ENCODE measurements at regions not wholly inside any gene's neighbourhood (a gene's known extent, or its start where the extent isn't known, plus 50 kb on each side); places are given as distances from the start of the nearest gene placed in this dataset.

DNA sequence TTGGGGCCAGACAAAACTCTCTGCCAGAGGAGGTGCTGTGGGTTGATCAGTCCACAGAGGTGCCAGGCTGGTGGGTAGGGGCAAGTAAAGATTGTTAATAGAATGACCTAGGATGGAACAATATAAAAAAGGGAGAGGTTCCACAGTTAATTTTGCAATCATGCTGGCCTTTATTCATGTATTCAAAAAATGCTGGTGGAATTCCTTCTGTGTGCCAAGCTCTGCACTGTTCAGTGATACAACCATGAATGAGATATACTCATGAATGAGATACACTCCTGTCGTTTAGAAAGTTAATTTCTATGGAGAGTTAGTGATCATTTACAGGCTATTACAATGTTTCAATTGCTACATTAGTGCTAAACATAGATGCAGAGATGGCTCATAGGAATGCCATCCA is 252.6 kb upstream of the RMST start:
- no peak for TF ChIP-seq CTCF (IDR thresholded peaks at IDR 0.05; ENCODE audit: control extremely low read depth, extremely low read depth)
- DNase-seq (no peak), ATAC-seq (ENCODE audit: insufficient read depth, low FRiP score) (no peak)
- H3K27ac ChIP-seq (ENCODE audit: low read depth in 1 of 2, low read length in 1 of 2): no peak overlapping the region
- peaks cover 0 to 4% (median 0%) of the 10 kb centered on the region in 4 donors for H3K9me3 ChIP-seq (ENCODE audit: control insufficient read depth in 4 of 4, insufficient read depth in 3 of 4, low read length in 3 of 4)
- H3K36me3 ChIP-seq (ENCODE audit: control insufficient read depth in 4 of 4, insufficient read depth in 4 of 4, low read length in 4 of 4): no peaks in the 10 kb centered on the region
- H3K9ac ChIP-seq (ENCODE audit: insufficient read depth in 1 of 2, low read length in 2 of 2): no peak overlapping the region
- H3K4me1 ChIP-seq (ENCODE audit: control insufficient read depth in 5 of 5, insufficient read depth in 5 of 5, low read length in 5 of 5): no peaks in the 10 kb centered on the region
- H3K27me3 ChIP-seq (ENCODE audit: control insufficient read depth in 3 of 3, insufficient read depth in 3 of 3, low read length in 2 of 3): no peaks in the 10 kb centered on the region
- no peak overlapping the region for H3K4me3 ChIP-seq
- WGBS, 2 donors: 54 to 82% methylated on average over 1 of the region's 1 CpG

- H3K36me3 ChIP-seq (ENCODE audit: control insufficient read depth in 4 of 4, insufficient read depth in 4 of 4, low read length in 4 of 4): no peaks in the 10 kb centered on the region
- no peak for TF ChIP-seq CTCF (IDR thresholded peaks at IDR 0.05; ENCODE audit: control extremely low read depth, extremely low read depth)
- H3K9me3 ChIP-seq (ENCODE audit: control insufficient read depth in 4 of 4, insufficient read depth in 3 of 4, low read length in 3 of 4): peaks cover 0 to 4% (median 0%) of the 10 kb centered on the region in 4 donors
- no peak overlapping the region for H3K27ac ChIP-seq (ENCODE audit: low read depth in 1 of 2, low read length in 1 of 2)
- H3K4me1 ChIP-seq (ENCODE audit: control insufficient read depth in 5 of 5, insufficient read depth in 5 of 5, low read length in 5 of 5): no peaks in the 10 kb centered on the region
- WGBS, 2 donors: 60 to 67% methylated on average over 1 of the region's 1 CpG
- no peak for DNase-seq
- H3K9ac ChIP-seq (ENCODE audit: insufficient read depth in 1 of 2, low read length in 2 of 2): no peak overlapping the region
- no peaks in the 10 kb centered on the region for H3K27me3 ChIP-seq (ENCODE audit: control insufficient read depth in 3 of 3, insufficient read depth in 3 of 3, low read length in 2 of 3)
- no peak overlapping the region for H3K4me3 ChIP-seq
- no peak for ATAC-seq (ENCODE audit: insufficient read depth, low FRiP score)
These were observed 251.1 kb upstream of the RMST start for GRCh38 chr12:97211416-97211930.

GRCh38 chr12:97216848-97217247 is 245.8 kb upstream of the RMST start:
- ATAC-seq (ENCODE audit: insufficient read depth, low FRiP score): no peak
- Histone ChIP-seq H3K9me3 (ENCODE audit: control insufficient read depth in 4 of 4, insufficient read depth in 3 of 4, low read length in 3 of 4) (peaks cover 0 to 4% (median 0%) of the 10 kb centered on the region in 4 donors), H3K27ac (ENCODE audit: low read depth in 1 of 2, low read length in 1 of 2) (no peak overlapping the region), H3K27me3 (ENCODE audit: control insufficient read depth in 3 of 3, insufficient read depth in 3 of 3, low read length in 2 of 3) (no peaks in the 10 kb centered on the region), H3K4me3 (no peak overlapping the region), H3K9ac (ENCODE audit: insufficient read depth in 1 of 2, low read length in 2 of 2) (no peak overlapping the region), H3K4me1 (ENCODE audit: control insufficient read depth in 5 of 5, insufficient read depth in 5 of 5, low read length in 5 of 5) (no peaks in the 10 kb centered on the region), H3K36me3 (ENCODE audit: control insufficient read depth in 4 of 4, insufficient read depth in 4 of 4, low read length in 4 of 4) (no peaks in the 10 kb centered on the region)
- TF ChIP-seq CTCF (IDR thresholded peaks at IDR 0.05; ENCODE audit: control extremely low read depth, extremely low read depth): no peak
- no peak for DNase-seq
- WGBS, 2 donors: 81 to 92% methylated on average over 1 of the region's 1 CpG

DNA sequence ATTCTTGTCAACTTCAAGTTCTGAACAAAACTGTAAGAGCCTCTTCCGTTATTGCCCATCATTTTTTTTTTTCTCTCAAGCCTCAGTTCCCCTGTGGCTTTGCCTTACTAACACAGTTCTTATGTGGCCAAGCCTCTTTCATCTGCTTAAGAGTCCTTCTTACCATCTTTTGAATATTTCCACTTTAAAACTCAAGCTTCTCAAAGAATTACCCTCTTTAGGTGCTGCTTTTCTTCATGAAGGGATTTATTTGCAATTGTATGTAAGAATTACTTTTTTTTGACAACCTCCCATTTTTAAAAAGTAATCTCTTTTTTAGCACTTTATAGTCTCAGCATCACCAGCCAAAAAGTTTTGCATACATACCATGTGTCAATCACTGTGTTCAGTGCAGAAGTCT is 240.2 kb upstream of the RMST start:
- TF ChIP-seq CTCF (IDR thresholded peaks at IDR 0.05; ENCODE audit: control extremely low read depth, extremely low read depth): no peak
- H3K9ac ChIP-seq (ENCODE audit: insufficient read depth in 1 of 2, low read length in 2 of 2): no peak overlapping the region
- ATAC-seq (ENCODE audit: insufficient read depth, low FRiP score): no peak
- no peak overlapping the region for H3K27ac ChIP-seq (ENCODE audit: low read depth in 1 of 2, low read length in 1 of 2)
- WGBS, 2 donors: 73 to 77% methylated on average over 1 of the region's 1 CpG
- H3K9me3 ChIP-seq (ENCODE audit: control insufficient read depth in 4 of 4, insufficient read depth in 3 of 4, low read length in 3 of 4): no peaks in the 10 kb centered on the region
- DNase-seq: no peak
- no peaks in the 10 kb centered on the region for H3K36me3 ChIP-seq (ENCODE audit: control insufficient read depth in 4 of 4, insufficient read depth in 4 of 4, low read length in 4 of 4)
- no peak overlapping the region for H3K4me3 ChIP-seq
- no peaks in the 10 kb centered on the region for H3K4me1 ChIP-seq (ENCODE audit: control insufficient read depth in 5 of 5, insufficient read depth in 5 of 5, low read length in 5 of 5)
- no peaks in the 10 kb centered on the region for H3K27me3 ChIP-seq (ENCODE audit: control insufficient read depth in 3 of 3, insufficient read depth in 3 of 3, low read length in 2 of 3)

Data from lung (tissue), 11 donors.